Panc1 (cell line): ENCODE measurements at regions not wholly inside any gene's neighbourhood (a gene's known extent, or its start where the extent isn't known, plus 50 kb on each side); places are given as distances from the start of the nearest gene placed in this dataset.

Source experiments
- ATAC-seq: fragments of 200-7000 bp; cut with Tn5 transposase; 2 replicates; pipeline ENCODE4 v1.9.1; 2020; ENCODE audit warnings: mild to moderate bottlenecking, moderate library complexity
- BruUV-seq: library from RNA; stranded (reverse); fragments of 400-500 nt; replicated peaks from 2 replicates; lab custom pipeline; 2021; lab: Mats Ljungman, UMichigan
- CTCF ChIA-PET: fragments of 300-600 bp; sonication (Branson Sonifier 250); formaldehyde crosslinking; loops from one replicate; lab custom pipeline; 2022; ENCODE audit warnings: antibody characterized with exemption; lab: Charles Lee
- POLR2A ChIA-PET: fragments of 300-600 bp; sonication (Branson Sonifier 250); formaldehyde crosslinking; loops from one replicate; lab custom pipeline; 2022; ENCODE audit warnings: antibody characterized with exemption; lab: Charles Lee
- DNase-seq: peaks from one replicate; pipeline ENCODE4 v3.0.0-alpha.2; 2010; ENCODE audit warnings: low read depth, low spot score
- H3K27ac ChIP-seq: 2 replicates; pipeline ENCODE4 v1.5.1; 2011; ENCODE audit warnings: mild to moderate bottlenecking, low read length, inconsistent platforms
- H3K27me3 ChIP-seq: fragments of 200-500 bp; sonication (Bioruptor generic); 2 replicates; pipeline ENCODE4 v1.6.0; 2014; ENCODE audit warnings: low read length, inconsistent platforms; ENCODE audit not compliant: control insufficient read depth, insufficient read depth
- H3K36me3 ChIP-seq: fragments of 200-500 bp; sonication (Bioruptor generic); 2 replicates; pipeline ENCODE4 v1.5.1; 2014; ENCODE audit warnings: inconsistent platforms, mild to moderate bottlenecking, low read length, moderate library complexity; ENCODE audit not compliant: control insufficient read depth, insufficient read depth
- H3K4me1 ChIP-seq: 2 replicates; pipeline ENCODE4 v1.5.1; 2011; ENCODE audit warnings: inconsistent platforms, mild to moderate bottlenecking, low read length, moderate library complexity; ENCODE audit not compliant: control insufficient read depth, insufficient read depth
- H3K4me3 ChIP-seq, 2 experiments: 2 replicates each; pipeline ENCODE4 v1.5.1; 2011 to 2012; ENCODE audit warnings: low read depth in 2 of 2, low read length in 2 of 2, mild to moderate bottlenecking in 2 of 2, inconsistent platforms in 1 of 2, moderate library complexity in 1 of 2
- H3K9me3 ChIP-seq: fragments of 200-500 bp; sonication (Bioruptor generic); 2 replicates; pipeline ENCODE4 v1.5.1; 2014; ENCODE audit warnings: low read depth, mild to moderate bottlenecking, inconsistent platforms, low read length, moderate library complexity; ENCODE audit not compliant: control insufficient read depth, insufficient read depth
- CTCF ChIP-seq: fragments of 450-650 bp; IDR thresholded peaks from 2 replicates; pipeline ENCODE4 v1.5.1; 2017; ENCODE audit warnings: mild to moderate bottlenecking
- POLR2AphosphoS5 ChIP-seq: IDR thresholded peaks from 2 replicates; pipeline ENCODE4 v1.6.1; 2012; ENCODE audit warnings: mild to moderate bottlenecking, low read depth, low read length, moderate library complexity
- REST ChIP-seq, 2 experiments: IDR thresholded peaks; 2 replicates each; pipeline ENCODE4 v1.6.1; 2011 to 2012; ENCODE audit warnings: low read depth in 2 of 2, control low read depth in 1 of 2, low read length in 1 of 2, mild to moderate bottlenecking in 1 of 2, moderate library complexity in 1 of 2; ENCODE audit not compliant: insufficient read depth in 1 of 2
- SIN3A ChIP-seq: IDR thresholded peaks from 2 replicates; pipeline ENCODE4 v1.6.1; 2012; ENCODE audit warnings: low read depth, mild to moderate bottlenecking, low read length, moderate library complexity, borderline replicate concordance; ENCODE audit not compliant: insufficient read depth
- TCF7L2 ChIP-seq: IDR thresholded peaks from 2 replicates; pipeline ENCODE4 v1.6.1; 2011; ENCODE audit warnings: mild to moderate bottlenecking, low read depth, low read length, inconsistent platforms
- in situ Hi-C: cut with HindIII; loops from 2 replicates; pipeline ENCODE4 v1.10.0; 2016; ENCODE audit warnings: low sequenced_read_pairs, low pct_unique_long_range_greater_than_20kb
- intact Hi-C: fragments of 100-400 bp; cut with micrococcal nuclease; formaldehyde crosslinking; loops from one replicate; pipeline ENCODE4 v1.10.0; 2022; ENCODE audit not compliant: unreplicated experiment

- no peaks in the 10 kb centered on the region for H3K27me3 ChIP-seq
- no peaks in the 10 kb centered on the region for H3K36me3 ChIP-seq
- ChIA-PET POLR2A (interaction anchor here (0.6 kb wide), 1 partner anchor 14 kb away, joined by 4 read pairs; no protein-coding TSS in a partner anchor), CTCF (no interaction called here)
- no peak overlapping the region for H3K4me3 ChIP-seq
- TF ChIP-seq POLR2AphosphoS5 (no peak), CTCF (no peak), SIN3A (no peak), TCF7L2 (no peak), REST (IDR thresholded peaks at IDR 0.05; ENCODE audit: insufficient read depth in 1 of 2, low read depth in 2 of 2, low read length in 1 of 2) (no peak)
- no peak overlapping the region for H3K27ac ChIP-seq
- BruUV-seq = no TSS peak
- in situ Hi-C loops = no loop called here
- no peaks in the 10 kb centered on the region for H3K9me3 ChIP-seq
- no peak for DNase-seq
- H3K4me1 ChIP-seq = no peaks in the 10 kb centered on the region
- ATAC-seq = no peak
- intact Hi-C loops = no loop called here
Measured at GRCh38 chr16:51416926-51417325, 265.9 kb upstream of the SALL1 start.

GRCh38 chr16:51410125-51410524, 259.1 kb upstream of the SALL1 start:
- no peaks in the 10 kb centered on the region for H3K27me3 ChIP-seq
- H3K4me3 ChIP-seq = no peak overlapping the region
- POLR2A ChIA-PET = no interaction called here
- TF ChIP-seq POLR2AphosphoS5 = no peak
- TF ChIP-seq CTCF = no peak
- TF ChIP-seq REST (IDR thresholded peaks at IDR 0.05; ENCODE audit: insufficient read depth in 1 of 2, low read depth in 2 of 2, low read length in 1 of 2) = no peak
- no peak for TF ChIP-seq TCF7L2
- TF ChIP-seq SIN3A = no peak
- CTCF ChIA-PET = no interaction called here
- H3K36me3 ChIP-seq = no peaks in the 10 kb centered on the region
- no TSS peak for BruUV-seq
- no peaks in the 10 kb centered on the region for H3K4me1 ChIP-seq
- ATAC-seq = no peak
- no peak overlapping the region for H3K27ac ChIP-seq
- in situ Hi-C loops (no loop called here), intact Hi-C loops (no loop called here)
- no peak for DNase-seq
- H3K9me3 ChIP-seq = no peaks in the 10 kb centered on the region
